AG10803 (cell line): ENCODE measurements at regions not wholly inside any gene's neighbourhood (a gene's known extent, or its start where the extent isn't known, plus 50 kb on each side); places are given as distances from the start of the nearest gene placed in this dataset.

Experiments used
- DNase-seq: peaks from one replicate; pipeline ENCODE4 v3.0.0; 2010; ENCODE audit warnings: low read depth
- H3K4me3 ChIP-seq: 2 replicates; pipeline ENCODE4 v1.5.1; 2011; ENCODE audit warnings: mild to moderate bottlenecking, low read length, control low read depth
- CTCF ChIP-seq: conservative IDR thresholded peaks from 2 replicates; pipeline ENCODE4 v1.5.1; 2011; ENCODE audit warnings: mild to moderate bottlenecking, low read length, control low read depth, inconsistent platforms

DNA sequence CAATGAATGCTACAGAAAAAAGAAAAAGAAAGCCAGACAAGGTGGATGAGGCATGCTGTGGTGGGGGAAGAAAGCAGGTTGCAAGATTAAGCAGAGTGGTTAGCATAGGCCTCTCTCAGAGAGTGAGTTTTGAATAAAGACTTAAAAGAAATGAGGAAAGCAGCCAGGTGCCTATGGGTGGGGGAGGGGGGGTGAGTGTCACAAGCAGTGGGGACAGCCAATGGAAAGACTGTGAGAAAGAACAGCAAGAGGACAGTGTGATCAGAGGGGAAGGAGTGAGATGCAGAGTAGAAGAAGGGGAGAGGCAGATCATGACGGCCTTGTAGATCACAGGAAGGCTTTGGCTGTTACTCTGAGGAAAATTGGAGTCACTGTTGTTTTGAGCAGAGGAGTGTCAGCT, 162.5 kb downstream of the SOX3 start:
- no peak for DNase-seq
- no peak overlapping the region for H3K4me3 ChIP-seq
- no peak for TF ChIP-seq CTCF

GRCh38 chrX:140337263-140337662, 167.6 kb downstream of the SOX3 start:
- no peak for DNase-seq
- TF ChIP-seq CTCF, result no peak
- H3K4me3 ChIP-seq, result no peak overlapping the region

GRCh38 chrX:140318296-140318695, 186.6 kb downstream of the SOX3 start:
- DNase-seq, result peak; percentile 63
- TF ChIP-seq CTCF, result no peak
- H3K4me3 ChIP-seq, result no peak overlapping the region

DNA sequence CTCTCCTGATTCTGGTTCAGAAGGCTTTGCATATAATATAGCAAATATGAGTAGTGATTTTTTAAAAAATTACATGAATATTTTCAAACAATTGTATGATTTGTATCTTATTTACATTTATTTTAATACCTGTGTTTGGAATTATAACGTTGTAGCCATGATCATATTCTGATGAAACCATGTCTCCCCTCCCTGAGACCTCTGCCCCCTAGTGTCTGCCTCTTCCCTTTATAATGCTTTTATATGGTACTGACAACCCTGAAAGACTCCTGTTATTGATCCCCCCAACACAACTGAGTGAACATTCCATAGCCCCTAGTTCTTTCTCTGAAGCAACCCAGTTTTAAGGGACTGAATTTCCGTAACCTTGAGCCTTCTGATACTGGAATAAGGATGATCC, 187.4 kb downstream of the SOX3 start:
- DNase-seq, result no peak
- no peak overlapping the region for H3K4me3 ChIP-seq
- no peak for TF ChIP-seq CTCF

DNA sequence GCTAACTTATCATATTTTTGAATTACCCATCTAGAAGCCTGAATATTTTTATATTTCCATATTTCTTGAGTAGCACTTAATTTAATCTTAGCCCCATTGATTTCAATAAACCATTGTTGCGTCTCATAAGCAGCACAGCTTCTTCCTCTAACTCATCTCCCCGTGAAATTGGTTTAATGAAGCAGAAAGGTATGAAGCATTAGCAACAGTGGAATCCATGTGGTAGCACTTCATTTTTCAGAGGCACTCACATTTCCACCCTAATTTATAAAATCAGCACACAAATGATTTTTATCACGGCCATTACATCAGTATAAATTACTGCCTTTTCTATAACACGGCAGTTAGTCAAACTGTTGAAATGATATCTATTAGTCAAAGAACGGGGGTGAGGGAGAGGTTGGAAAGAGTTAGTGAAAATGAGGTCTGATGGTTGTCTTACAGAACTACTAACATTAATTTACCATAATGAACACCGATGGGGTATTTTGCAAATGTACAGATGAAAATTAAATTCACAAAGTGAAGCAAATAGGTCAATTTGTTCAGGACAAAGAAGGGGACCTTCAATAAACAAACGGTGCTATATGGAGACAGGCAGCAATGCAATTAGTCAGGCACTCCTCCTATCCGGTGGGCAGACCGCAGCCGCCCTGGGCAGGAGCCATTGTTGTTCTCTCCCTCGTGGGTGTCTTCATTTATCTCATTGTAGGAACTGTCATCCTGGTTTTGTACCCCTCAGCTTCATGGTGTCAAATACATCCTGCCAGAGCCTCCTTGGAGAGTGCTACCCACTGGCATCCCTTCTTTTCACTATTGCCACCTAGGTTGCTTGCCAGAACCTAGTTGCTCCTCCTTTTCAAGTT, 205.7 kb downstream of the SOX3 start:
- H3K4me3 ChIP-seq, result no peak overlapping the region

DNA sequence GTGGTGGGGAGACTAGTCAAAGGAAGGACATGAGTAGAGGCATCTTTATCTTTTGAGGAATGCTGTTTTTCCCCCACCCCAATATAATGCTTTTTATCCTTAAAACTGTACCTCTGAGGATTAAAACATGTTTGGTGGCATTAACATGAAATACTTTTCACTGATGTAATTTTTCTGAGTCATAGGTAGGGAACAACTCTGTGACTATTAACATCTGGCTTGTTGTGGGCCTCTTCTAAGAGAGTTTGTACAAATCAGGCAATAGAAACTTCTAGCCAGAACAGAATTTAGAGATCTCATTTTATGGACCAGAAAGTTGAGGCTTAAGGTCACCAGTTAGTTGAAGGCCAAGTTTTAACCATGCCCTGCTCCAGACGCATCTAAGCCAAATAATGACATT, 207.6 kb downstream of the SOX3 start:
- no peak for TF ChIP-seq CTCF
- H3K4me3 ChIP-seq, result no peak overlapping the region
- DNase-seq, result peak; percentile 17

More for the DNA sequence above, 205.7 kb downstream of the SOX3 start:
- no peak for DNase-seq
- TF ChIP-seq CTCF, result no peak

- no peak for DNase-seq
- no peak overlapping the region for H3K4me3 ChIP-seq
- no peak for TF ChIP-seq CTCF
These were observed 211.9 kb downstream of the SOX3 start for GRCh38 chrX:140292961-140293360.
